HCT116 (cell line): ENCODE measurements at regions not wholly inside any gene's neighbourhood (a gene's known extent, or its start where the extent isn't known, plus 50 kb on each side); places are given as distances from the start of the nearest gene placed in this dataset.

Source experiments
- ATAC-seq: fragments of 200-7000 bp; cut with Tn5 transposase; 2 replicates; pipeline ENCODE4 v1.9.1; 2020; ENCODE audit warnings: mild to moderate bottlenecking, moderate library complexity
- BruUV-seq: library from RNA; stranded (reverse); fragments of 400-500 nt; replicated peaks from 2 replicates; lab custom pipeline; 2021; lab: Mats Ljungman, UMichigan
- CTCF ChIA-PET: fragments of 300-600 bp; sonication (Branson Sonifier 250); formaldehyde crosslinking; loops from one replicate; lab custom pipeline; 2021; ENCODE audit warnings: antibody characterized with exemption; lab: Charles Lee
- POLR2A ChIA-PET: fragments of 300-600, 350-600 bp; sonication (Branson Sonifier 250); formaldehyde crosslinking; loops from one replicate; lab custom pipeline; 2021; ENCODE audit warnings: antibody characterized with exemption; lab: Charles Lee
- RAD21 ChIA-PET, 2 experiments: fragments of 300-600 bp; sonication (Branson Sonifier 250); formaldehyde crosslinking; loops; one replicate each; lab custom pipeline; 2023; ENCODE audit warnings: low total read pairs in 2 of 2; ENCODE audit not compliant: uncharacterized antibody in 2 of 2, unreplicated experiment in 2 of 2, low non-redundant PET in 1 of 2; lab: Charles Lee
- DNase-seq: peaks from one replicate; pipeline ENCODE4 v3.0.0-alpha.2; 2010; ENCODE audit warnings: low read depth, low spot score
- H2AFZ ChIP-seq: fragments of 200-600 bp; shearing (Covaris generic), sonication (generic); 2 replicates; pipeline ENCODE4 v1.6.1; 2017; ENCODE audit warnings: low read depth, mixed run types, mixed read lengths, antibody characterized with exemption, low read length; ENCODE audit not compliant: poor library complexity, severe bottlenecking
- H3K27ac ChIP-seq: 2 replicates; pipeline ENCODE4 v1.5.1; 2012; ENCODE audit warnings: low read depth, low read length
- H3K27me3 ChIP-seq: fragments of 200-600 bp; sonication (generic); 2 replicates; pipeline ENCODE4 v1.6.1; 2016; ENCODE audit warnings: mixed run types, low read length, mixed read lengths; ENCODE audit not compliant: insufficient read depth
- H3K36me3 ChIP-seq, 2 experiments: fragments of 200-500 bp in 1 of 2; fragments of 200-600 bp in 1 of 2; sonication (Bioruptor generic) in 1 of 2; sonication (generic) in 1 of 2; 2 replicates each; pipeline versions ENCODE4 v1.5.1 to v1.6.1; 2014 to 2016; ENCODE audit warnings: low read length in 2 of 2, inconsistent platforms in 1 of 2, mixed read lengths in 1 of 2, mixed run types in 1 of 2; ENCODE audit not compliant: insufficient read depth in 2 of 2, control insufficient read depth in 1 of 2
- H3K4me1 ChIP-seq, 2 experiments: fragments of 200-600 bp in 1 of 2; sonication (generic) in 1 of 2; 2 replicates each; pipeline versions ENCODE4 v1.5.1 to v1.6.1; 2012 to 2017; ENCODE audit warnings: low read length in 2 of 2, inconsistent platforms in 1 of 2, mild to moderate bottlenecking in 1 of 2, mixed read lengths in 1 of 2, mixed run types in 1 of 2, moderate library complexity in 1 of 2; ENCODE audit not compliant: insufficient read depth in 2 of 2, control insufficient read depth in 1 of 2
- H3K4me2 ChIP-seq: fragments of 200-600 bp; sonication (generic); 2 replicates; pipeline ENCODE4 v1.6.1; 2017; ENCODE audit warnings: mixed run types, low read length, mixed read lengths
- H3K4me3 ChIP-seq, 2 experiments: fragments of 200-600 bp in 1 of 2; sonication (generic) in 1 of 2; replicated peaks in 1 of 2; 2 replicates each; pipeline ENCODE4 v1.5.1; 2011 to 2016; ENCODE audit warnings: low read length in 2 of 2, control low read depth in 1 of 2, low read depth in 1 of 2, mild to moderate bottlenecking in 1 of 2, mixed read lengths in 1 of 2, mixed run types in 1 of 2
- H3K79me2 ChIP-seq: fragments of 200-600 bp; sonication (generic); 2 replicates; pipeline ENCODE4 v1.6.1; 2017; ENCODE audit warnings: mild to moderate bottlenecking, mixed run types, low read length, moderate library complexity, mixed read lengths; ENCODE audit not compliant: insufficient read depth
- H3K9ac ChIP-seq: fragments of 200-600 bp; sonication (generic); 2 replicates; pipeline ENCODE4 v1.6.1; 2016; ENCODE audit warnings: low read length, mixed read lengths
- H3K9me2 ChIP-seq: fragments of 200-600 bp; sonication (generic), shearing (Covaris generic); 2 replicates; pipeline ENCODE4 v1.6.1; 2017; ENCODE audit warnings: mixed run types, mild to moderate bottlenecking, moderate library complexity; ENCODE audit not compliant: insufficient read depth
- H3K9me3 ChIP-seq, 2 experiments: fragments of 200-500 bp in 1 of 2; fragments of 200-600 bp in 1 of 2; sonication (Bioruptor generic) in 1 of 2; sonication (generic) in 1 of 2; 2 replicates each; pipeline ENCODE4 v1.6.1; 2014 to 2017; ENCODE audit warnings: low read length in 2 of 2, mixed read lengths in 2 of 2, inconsistent platforms in 1 of 2, low read depth in 1 of 2, mild to moderate bottlenecking in 1 of 2, mixed run types in 1 of 2, moderate library complexity in 1 of 2; ENCODE audit not compliant: control insufficient read depth in 1 of 2, insufficient read depth in 1 of 2
- H4K20me1 ChIP-seq: fragments of 200-600 bp; sonication (generic), shearing (Covaris generic); 2 replicates; pipeline ENCODE4 v1.6.1; 2017; ENCODE audit warnings: mixed run types, mild to moderate bottlenecking, moderate library complexity; ENCODE audit not compliant: insufficient read depth
- ATF3 ChIP-seq: IDR thresholded peaks from 2 replicates; pipeline ENCODE4 v1.6.1; 2012
- CEBPB ChIP-seq: IDR thresholded peaks from 2 replicates; pipeline ENCODE4 v1.6.1; 2012; ENCODE audit warnings: low read depth
- EGR1 ChIP-seq: IDR thresholded peaks from 2 replicates; pipeline ENCODE4 v1.6.1; 2012; ENCODE audit warnings: low read depth
- EZH2 ChIP-seq: fragments of 200-600 bp; sonication (generic); IDR thresholded peaks from 2 replicates; pipeline ENCODE4 v1.6.1; 2017; ENCODE audit warnings: antibody characterized with exemption, mixed run types
- POLR2A ChIP-seq: IDR thresholded peaks from 2 replicates; pipeline ENCODE4 v1.7.0; 2011; ENCODE audit warnings: borderline replicate concordance; ENCODE audit not compliant: insufficient read depth, insufficient read length; ENCODE audit errors: extremely low read depth
- POLR2AphosphoS5 ChIP-seq: IDR thresholded peaks from 2 replicates; pipeline ENCODE4 v1.6.1; 2011; ENCODE audit warnings: mild to moderate bottlenecking, low read depth, low read length, moderate library complexity
- RAD21 ChIP-seq: IDR thresholded peaks from 2 replicates; pipeline ENCODE4 v1.6.1; 2012; ENCODE audit warnings: low read depth, mild to moderate bottlenecking
- SIN3A ChIP-seq: IDR thresholded peaks from 2 replicates; pipeline ENCODE4 v1.6.1; 2012; ENCODE audit warnings: low read depth
- SRF ChIP-seq: IDR thresholded peaks from 2 replicates; pipeline ENCODE4 v1.6.1; 2012; ENCODE audit warnings: low read depth
- TCF7L2 ChIP-seq: IDR thresholded peaks from 2 replicates; pipeline ENCODE4 v1.7.0; 2011; ENCODE audit warnings: borderline replicate concordance, inconsistent platforms; ENCODE audit not compliant: insufficient read depth, insufficient read length; ENCODE audit errors: extremely low read depth
- ZNF274 ChIP-seq: fragments of 200-500 bp; sonication (Bioruptor generic); IDR thresholded peaks from 2 replicates; pipeline ENCODE4 v1.6.1; 2014; ENCODE audit warnings: mild to moderate bottlenecking, low read depth, low read length, inconsistent platforms
- intact Hi-C: fragments of 100-400 bp; cut with micrococcal nuclease; formaldehyde crosslinking; loops from 2 replicates; pipeline ENCODE4 v1.10.0; 2022
- TF ChIP-seq, protein P1 (sequence below): IDR thresholded peaks from 2 replicates; pipeline ENCODE4 v1.6.1; 2011; ENCODE audit warnings: mild to moderate bottlenecking, low read length, moderate library complexity; ENCODE audit not compliant: insufficient replicate concordance; ENCODE audit errors: extremely low read depth
- TF ChIP-seq, protein P2 (sequence below): IDR thresholded peaks from 2 replicates; pipeline ENCODE4 v1.6.1; 2012; ENCODE audit warnings: low read depth
- TF ChIP-seq, protein P3 (sequence below): IDR thresholded peaks from 2 replicates; pipeline ENCODE4 v1.6.1; 2012

DNA sequence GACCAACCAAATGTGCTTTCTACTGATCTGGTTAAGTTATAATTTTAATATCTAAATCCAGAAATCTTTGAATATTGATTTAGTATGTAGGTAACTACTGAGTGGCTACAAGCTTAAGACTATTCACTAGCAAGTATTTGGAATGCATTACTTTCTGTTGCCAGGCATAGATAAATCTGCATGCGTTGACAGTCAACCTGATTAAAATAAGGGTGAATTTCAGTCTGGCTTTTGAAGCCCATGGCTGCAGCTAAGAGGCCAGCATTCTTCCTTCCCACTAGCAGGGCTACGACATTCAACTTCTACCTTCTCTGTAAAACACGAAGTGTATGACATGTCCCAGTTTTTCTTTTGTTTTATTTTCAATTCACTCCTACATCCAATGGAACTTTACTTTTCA is 340.6 kb downstream of the EPHA4 start:
- H3K27ac ChIP-seq = no peak overlapping the region
- ChIA-PET POLR2A (no interaction called here), CTCF (no interaction called here), RAD21 (no interaction called here)
- no peaks in the 10 kb centered on the region for H3K4me1 ChIP-seq
- intact Hi-C loops = no loop called here
- TF ChIP-seq EGR1 (no peak), TCF7L2 (no peak), ATF3 (no peak)
- TF ChIP-seq, protein P1, sequence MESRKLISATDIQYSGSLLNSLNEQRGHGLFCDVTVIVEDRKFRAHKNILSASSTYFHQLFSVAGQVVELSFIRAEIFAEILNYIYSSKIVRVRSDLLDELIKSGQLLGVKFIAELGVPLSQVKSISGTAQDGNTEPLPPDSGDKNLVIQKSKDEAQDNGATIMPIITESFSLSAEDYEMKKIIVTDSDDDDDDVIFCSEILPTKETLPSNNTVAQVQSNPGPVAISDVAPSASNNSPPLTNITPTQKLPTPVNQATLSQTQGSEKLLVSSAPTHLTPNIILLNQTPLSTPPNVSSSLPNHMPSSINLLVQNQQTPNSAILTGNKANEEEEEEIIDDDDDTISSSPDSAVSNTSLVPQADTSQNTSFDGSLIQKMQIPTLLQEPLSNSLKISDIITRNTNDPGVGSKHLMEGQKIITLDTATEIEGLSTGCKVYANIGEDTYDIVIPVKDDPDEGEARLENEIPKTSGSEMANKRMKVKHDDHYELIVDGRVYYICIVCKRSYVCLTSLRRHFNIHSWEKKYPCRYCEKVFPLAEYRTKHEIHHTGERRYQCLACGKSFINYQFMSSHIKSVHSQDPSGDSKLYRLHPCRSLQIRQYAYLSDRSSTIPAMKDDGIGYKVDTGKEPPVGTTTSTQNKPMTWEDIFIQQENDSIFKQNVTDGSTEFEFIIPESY = no peak
- H3K9me2 ChIP-seq = no peaks in the 10 kb centered on the region
- no peak overlapping the region for H3K4me2 ChIP-seq
- H3K9me3 ChIP-seq = no peaks in the 10 kb centered on the region
- H3K4me3 ChIP-seq = no peak overlapping the region
- no peak overlapping the region for H2AFZ ChIP-seq
- no TSS peak for BruUV-seq
- no peak for ATAC-seq
- H4K20me1 ChIP-seq = no peaks in the 10 kb centered on the region; the same call in 1 of the 2 replicates
- no peaks in the 10 kb centered on the region for H3K79me2 ChIP-seq
- no peak overlapping the region for H3K9ac ChIP-seq
- H3K27me3 ChIP-seq = 0 out of 2 replicates have a peak, but pooled peaks cover 15% of the 10 kb centered on the region
- DNase-seq = no peak
- no peaks in the 10 kb centered on the region for H3K36me3 ChIP-seq

DNA sequence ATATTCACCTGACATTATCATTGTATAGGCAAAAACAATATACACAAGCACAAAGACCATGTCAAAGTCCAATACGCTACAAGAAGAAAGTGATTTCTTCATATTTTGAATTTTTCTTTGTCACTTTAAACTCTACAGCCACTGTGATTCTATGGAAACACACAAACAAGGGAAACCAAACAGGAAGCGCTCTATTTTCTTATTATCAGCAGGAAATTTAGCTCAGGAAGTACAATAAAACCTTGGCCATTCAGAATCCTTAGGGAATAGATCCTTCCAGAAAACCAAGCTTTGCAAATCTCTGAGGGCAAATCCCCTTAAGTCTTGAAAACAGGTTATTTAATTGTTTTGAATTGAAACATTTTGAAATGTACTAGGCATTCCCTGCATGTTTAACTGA is 336.2 kb downstream of the EPHA4 start:
- H3K36me3 ChIP-seq = no peaks in the 10 kb centered on the region
- intact Hi-C loops = no loop called here
- DNase-seq (no peak), ATAC-seq (no peak)
- ChIA-PET CTCF (no interaction called here), POLR2A (interaction anchor here (0.6 kb wide), 1 partner anchor 419 kb away, joined by 6 read pairs; no protein-coding TSS in a partner anchor), RAD21 (no interaction called here)
- H3K79me2 ChIP-seq = no peaks in the 10 kb centered on the region
- H4K20me1 ChIP-seq = no peaks in the 10 kb centered on the region
- H3K4me1 ChIP-seq = no peaks in the 10 kb centered on the region
- H3K27me3 ChIP-seq = 0 out of 2 replicates have a peak, but pooled peaks cover 6% of the 10 kb centered on the region
- no peak overlapping the region for H3K4me3 ChIP-seq
- H3K27ac ChIP-seq = no peak overlapping the region
- no peak overlapping the region for H3K9ac ChIP-seq
- H3K9me2 ChIP-seq = no peaks in the 10 kb centered on the region
- no peaks in the 10 kb centered on the region for H3K9me3 ChIP-seq
- H3K4me2 ChIP-seq = no peak overlapping the region
- no peak overlapping the region for H2AFZ ChIP-seq
- no TSS peak for BruUV-seq
- TF ChIP-seq CEBPB (no peak), ATF3 (no peak), RAD21 (no peak), SRF (no peak), SIN3A (no peak), POLR2A (no peak), EGR1 (no peak), EZH2 (no peak), POLR2AphosphoS5 (no peak), ZNF274 (no peak)
- TF ChIP-seq, protein P2, sequence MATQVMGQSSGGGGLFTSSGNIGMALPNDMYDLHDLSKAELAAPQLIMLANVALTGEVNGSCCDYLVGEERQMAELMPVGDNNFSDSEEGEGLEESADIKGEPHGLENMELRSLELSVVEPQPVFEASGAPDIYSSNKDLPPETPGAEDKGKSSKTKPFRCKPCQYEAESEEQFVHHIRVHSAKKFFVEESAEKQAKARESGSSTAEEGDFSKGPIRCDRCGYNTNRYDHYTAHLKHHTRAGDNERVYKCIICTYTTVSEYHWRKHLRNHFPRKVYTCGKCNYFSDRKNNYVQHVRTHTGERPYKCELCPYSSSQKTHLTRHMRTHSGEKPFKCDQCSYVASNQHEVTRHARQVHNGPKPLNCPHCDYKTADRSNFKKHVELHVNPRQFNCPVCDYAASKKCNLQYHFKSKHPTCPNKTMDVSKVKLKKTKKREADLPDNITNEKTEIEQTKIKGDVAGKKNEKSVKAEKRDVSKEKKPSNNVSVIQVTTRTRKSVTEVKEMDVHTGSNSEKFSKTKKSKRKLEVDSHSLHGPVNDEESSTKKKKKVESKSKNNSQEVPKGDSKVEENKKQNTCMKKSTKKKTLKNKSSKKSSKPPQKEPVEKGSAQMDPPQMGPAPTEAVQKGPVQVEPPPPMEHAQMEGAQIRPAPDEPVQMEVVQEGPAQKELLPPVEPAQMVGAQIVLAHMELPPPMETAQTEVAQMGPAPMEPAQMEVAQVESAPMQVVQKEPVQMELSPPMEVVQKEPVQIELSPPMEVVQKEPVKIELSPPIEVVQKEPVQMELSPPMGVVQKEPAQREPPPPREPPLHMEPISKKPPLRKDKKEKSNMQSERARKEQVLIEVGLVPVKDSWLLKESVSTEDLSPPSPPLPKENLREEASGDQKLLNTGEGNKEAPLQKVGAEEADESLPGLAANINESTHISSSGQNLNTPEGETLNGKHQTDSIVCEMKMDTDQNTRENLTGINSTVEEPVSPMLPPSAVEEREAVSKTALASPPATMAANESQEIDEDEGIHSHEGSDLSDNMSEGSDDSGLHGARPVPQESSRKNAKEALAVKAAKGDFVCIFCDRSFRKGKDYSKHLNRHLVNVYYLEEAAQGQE = no peak
- TF ChIP-seq, protein P3, sequence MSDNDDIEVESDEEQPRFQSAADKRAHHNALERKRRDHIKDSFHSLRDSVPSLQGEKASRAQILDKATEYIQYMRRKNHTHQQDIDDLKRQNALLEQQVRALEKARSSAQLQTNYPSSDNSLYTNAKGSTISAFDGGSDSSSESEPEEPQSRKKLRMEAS = no peak
